ENCODE measurements at regions not wholly inside any gene's neighbourhood (a gene's known extent, or its start where the extent isn't known, plus 50 kb on each side); places are given as distances from the start of the nearest gene placed in this dataset.

- TF ChIP-seq CEBPB (IDR thresholded peaks at IDR 0.05) (no peak), USF1 (IDR thresholded peaks at IDR 0.05) (no peak), ZBTB7A (IDR thresholded peaks at IDR 0.05; ENCODE audit: low read depth) (no peak), YY1 (IDR thresholded peaks at IDR 0.05; ENCODE audit: low read depth) (no peak), EP300 (IDR thresholded peaks at IDR 0.05; ENCODE audit: borderline replicate concordance) (no peak), RAD21 (IDR thresholded peaks at IDR 0.05; ENCODE audit: low read depth) (no peak), TAF1 (IDR thresholded peaks at IDR 0.05; ENCODE audit: low read depth) (no peak), TCF12 (IDR thresholded peaks at IDR 0.05; ENCODE audit: low read depth) (no peak), CREB1 (IDR thresholded peaks at IDR 0.05; ENCODE audit: low read depth) (no peak), NFIC (IDR thresholded peaks at IDR 0.05) (no peak)
These were observed 152.2 kb upstream of the RUNX1 start for GRCh38 chr21:35201288-35201687.

- no peak for TF ChIP-seq ZBTB7A (IDR thresholded peaks at IDR 0.05; ENCODE audit: low read depth)
These were observed 150.6 kb upstream of the RUNX1 start for GRCh38 chr21:35199733-35200015.

- TF ChIP-seq CEBPB (IDR thresholded peaks at IDR 0.05): no peak
- no peak for TF ChIP-seq TCF12 (IDR thresholded peaks at IDR 0.05; ENCODE audit: low read depth)
- TF ChIP-seq EP300 (IDR thresholded peaks at IDR 0.05; ENCODE audit: borderline replicate concordance): no peak
- no peak for TF ChIP-seq YY1 (IDR thresholded peaks at IDR 0.05; ENCODE audit: low read depth)
- no peak for TF ChIP-seq REST (IDR thresholded peaks at IDR 0.05; ENCODE audit: low read depth)
- TF ChIP-seq TAF1 (IDR thresholded peaks at IDR 0.05; ENCODE audit: low read depth): no peak
- TF ChIP-seq RAD21 (IDR thresholded peaks at IDR 0.05; ENCODE audit: low read depth): no peak
- TF ChIP-seq NFIC (IDR thresholded peaks at IDR 0.05): no peak
These were observed 150.1 kb upstream of the RUNX1 start for GRCh38 chr21:35198982-35199732.

GRCh38 chr21:35198565-35198964 is 149.5 kb upstream of the RUNX1 start:
- no peak for TF ChIP-seq FOXM1 (IDR thresholded peaks at IDR 0.05; ENCODE audit: borderline replicate concordance, low read depth)

GRCh38 chr21:35197992-35198431 is 148.9 kb upstream of the RUNX1 start:
- TF ChIP-seq USF1 (IDR thresholded peaks at IDR 0.05): no peak
- no peak for TF ChIP-seq REST (IDR thresholded peaks at IDR 0.05; ENCODE audit: low read depth)
- no peak for TF ChIP-seq RAD21 (IDR thresholded peaks at IDR 0.05; ENCODE audit: low read depth)
- no peak for TF ChIP-seq YY1 (IDR thresholded peaks at IDR 0.05; ENCODE audit: low read depth)
- no peak for TF ChIP-seq MAX (IDR thresholded peaks at IDR 0.05)
- TF ChIP-seq ZBTB7A (IDR thresholded peaks at IDR 0.05; ENCODE audit: low read depth): no peak
- no peak for TF ChIP-seq TEAD4 (IDR thresholded peaks at IDR 0.05)
- TF ChIP-seq TAF1 (IDR thresholded peaks at IDR 0.05; ENCODE audit: low read depth): no peak
- TF ChIP-seq EP300 (IDR thresholded peaks at IDR 0.05; ENCODE audit: borderline replicate concordance): no peak
- no peak for TF ChIP-seq EGR1 (IDR thresholded peaks at IDR 0.05)

- TF ChIP-seq TEAD4 (IDR thresholded peaks at IDR 0.05): no peak
- no peak for TF ChIP-seq RAD21 (IDR thresholded peaks at IDR 0.05; ENCODE audit: low read depth)
- TF ChIP-seq EP300 (IDR thresholded peaks at IDR 0.05; ENCODE audit: borderline replicate concordance): no peak
- no peak for TF ChIP-seq CREB1 (IDR thresholded peaks at IDR 0.05; ENCODE audit: low read depth)
- TF ChIP-seq ZBTB7A (IDR thresholded peaks at IDR 0.05; ENCODE audit: low read depth): no peak
- TF ChIP-seq MAX (IDR thresholded peaks at IDR 0.05): no peak
- no peak for TF ChIP-seq TAF1 (IDR thresholded peaks at IDR 0.05; ENCODE audit: low read depth)
- TF ChIP-seq EGR1 (IDR thresholded peaks at IDR 0.05): no peak
- no peak for TF ChIP-seq CEBPB (IDR thresholded peaks at IDR 0.05)
- no peak for TF ChIP-seq YY1 (IDR thresholded peaks at IDR 0.05; ENCODE audit: low read depth)
- TF ChIP-seq FOXM1 (IDR thresholded peaks at IDR 0.05; ENCODE audit: borderline replicate concordance, low read depth): no peak
- no peak for TF ChIP-seq NFIC (IDR thresholded peaks at IDR 0.05)
- TF ChIP-seq REST (IDR thresholded peaks at IDR 0.05; ENCODE audit: low read depth): no peak
- no peak for TF ChIP-seq USF1 (IDR thresholded peaks at IDR 0.05)
- TF ChIP-seq TCF12 (IDR thresholded peaks at IDR 0.05; ENCODE audit: low read depth): no peak
These were observed 148.1 kb upstream of the RUNX1 start for GRCh38 chr21:35197191-35197590.

Measured in Ishikawa (cell line).